HG03135 (cell line): ENCODE measurements at regions not wholly inside any gene's neighbourhood (a gene's known extent, or its start where the extent isn't known, plus 50 kb on each side); places are given as distances from the start of the nearest gene placed in this dataset.
"Not testable (repeated sequence)": the region's sequence is repeated elsewhere in the genome, so short reads cannot be mapped to it uniquely, and the experiment has no call there.

Experiments used
- ATAC-seq: cut with Tn5 transposase; IDR thresholded peaks from one replicate; pipeline ENCODE4 v1.9.1; 2021; ENCODE audit warnings: mild to moderate bottlenecking, moderate library complexity; ENCODE audit not compliant: unreplicated experiment

DNA sequence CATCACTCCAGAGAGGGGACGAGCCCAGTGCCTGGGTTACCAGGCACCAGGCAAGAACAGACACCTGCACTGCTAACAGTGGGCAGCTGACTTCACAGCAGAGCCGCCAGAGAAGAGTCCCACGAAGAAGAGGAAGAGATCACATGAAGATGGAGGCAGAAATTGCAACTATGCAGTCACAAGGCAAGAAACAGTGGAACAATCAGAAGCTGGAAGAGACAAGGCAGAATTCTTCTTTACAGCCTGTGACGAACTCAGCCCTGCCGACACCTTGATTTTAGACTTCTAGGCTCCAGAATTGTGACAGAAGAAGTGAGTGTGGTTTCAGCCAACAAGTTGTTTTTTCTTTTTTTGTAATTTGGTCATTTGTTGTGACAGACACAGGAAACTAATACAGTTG, 59.2 kb downstream of the IL12A start:
- no peak for ATAC-seq

DNA sequence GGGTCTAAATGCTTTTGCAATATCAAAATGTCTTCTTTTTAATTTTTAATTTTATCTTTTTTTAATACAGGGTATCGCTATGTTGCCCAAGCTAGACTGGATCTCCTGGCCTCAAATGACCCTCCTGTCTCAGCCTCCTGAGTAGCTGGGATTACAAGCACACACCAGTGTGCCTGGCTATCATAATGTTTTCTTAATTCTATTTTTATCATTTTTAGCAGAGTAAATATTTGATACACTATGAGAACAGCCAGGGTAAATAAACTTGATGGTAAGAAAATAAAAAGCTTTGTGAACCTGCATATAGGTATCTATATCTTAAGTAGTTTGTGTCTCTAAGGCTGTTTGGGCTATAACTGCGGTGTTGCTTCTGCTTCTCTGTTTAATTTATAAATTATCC, 60.4 kb downstream of the IL12A start:
- no peak for ATAC-seq

DNA sequence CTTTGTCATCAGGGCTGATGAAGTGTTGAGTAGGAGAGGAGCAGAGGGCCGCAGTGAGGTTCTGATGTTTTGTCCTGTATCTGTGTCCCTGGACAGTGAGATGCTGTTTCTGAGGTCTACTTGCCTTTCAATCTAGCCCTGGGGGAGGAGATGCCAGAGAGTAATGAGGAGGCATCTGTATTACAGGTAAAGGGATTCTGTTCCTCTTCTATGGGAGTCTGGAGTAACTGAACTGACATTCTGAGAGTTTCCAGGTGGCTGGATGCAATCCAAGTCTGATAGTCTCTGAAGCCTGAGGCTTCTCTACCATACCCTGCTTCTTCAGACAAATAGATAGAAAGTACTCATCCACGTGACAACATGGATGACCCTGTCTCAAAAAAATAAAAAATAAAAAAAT, 60.9 kb downstream of the IL12A start:
- no peak for ATAC-seq

DNA sequence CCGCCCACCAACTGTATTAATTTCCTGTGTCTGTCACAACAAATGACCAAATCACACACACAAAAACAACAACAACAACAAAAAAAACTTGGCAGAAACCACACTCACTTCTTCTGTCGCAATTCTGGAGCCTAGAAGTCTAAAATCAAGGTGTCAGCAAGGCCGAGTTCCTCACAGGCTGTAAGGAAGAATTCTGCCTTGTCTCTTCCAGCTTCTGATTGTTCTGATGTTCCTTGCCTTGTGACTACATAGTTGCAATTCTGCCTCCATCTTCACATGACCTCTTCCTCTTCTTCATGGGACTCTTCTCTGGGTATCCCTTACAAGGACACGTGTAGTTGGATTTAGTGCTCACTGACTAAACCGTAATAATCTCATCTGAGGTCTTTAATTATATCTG, 61.4 kb downstream of the IL12A start:
- no peak for ATAC-seq

DNA sequence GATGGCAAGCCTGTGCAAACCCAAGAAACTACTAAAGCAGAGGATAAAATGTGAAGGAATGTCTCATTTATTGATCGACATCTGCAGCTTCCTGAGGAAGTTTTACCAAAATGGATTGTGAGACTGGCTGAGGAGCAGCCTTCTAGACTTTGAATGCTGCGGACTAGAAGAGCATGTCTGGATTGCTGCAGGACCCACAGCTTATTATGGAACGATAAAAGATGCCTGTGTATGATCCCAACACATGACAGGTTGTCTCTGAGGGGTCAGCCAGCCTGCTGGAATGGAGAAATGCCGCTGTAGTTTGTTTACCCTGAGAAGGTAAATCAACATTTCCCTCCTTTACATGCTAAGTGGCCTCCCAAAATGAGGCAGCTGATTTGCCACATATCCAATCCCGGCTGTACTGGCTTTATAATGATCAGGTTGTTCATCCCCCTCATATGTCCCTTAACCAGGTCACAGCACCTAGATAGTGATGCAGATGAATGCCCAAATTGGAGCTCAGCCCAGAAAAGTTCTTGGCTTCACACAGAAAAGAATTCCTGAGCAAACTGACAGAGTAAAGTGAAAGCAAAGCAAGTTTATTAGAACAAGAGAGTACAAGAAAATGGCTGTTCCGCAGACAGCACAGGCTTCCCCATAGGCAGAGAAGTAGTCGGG, 63.9 kb downstream of the IL12A start:
- ATAC-seq: no peak

DNA sequence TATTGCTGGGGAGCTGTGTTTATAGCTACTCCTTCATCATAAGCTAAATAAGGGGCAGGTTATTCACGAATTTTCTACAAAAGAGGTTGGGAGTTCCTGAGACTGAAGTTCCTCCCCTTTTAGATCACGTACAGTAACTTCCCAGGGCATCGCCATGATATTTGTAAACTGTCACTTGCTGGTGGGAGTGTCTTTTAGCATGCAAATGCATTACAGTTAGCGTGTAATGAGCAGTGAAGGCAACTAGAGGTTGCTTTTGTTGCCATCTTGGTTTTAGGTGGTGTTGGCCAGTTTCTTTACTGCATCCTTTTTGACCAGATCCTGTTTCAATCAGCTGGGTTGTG, 64.4 kb downstream of the IL12A start:
- no peak for ATAC-seq

DNA sequence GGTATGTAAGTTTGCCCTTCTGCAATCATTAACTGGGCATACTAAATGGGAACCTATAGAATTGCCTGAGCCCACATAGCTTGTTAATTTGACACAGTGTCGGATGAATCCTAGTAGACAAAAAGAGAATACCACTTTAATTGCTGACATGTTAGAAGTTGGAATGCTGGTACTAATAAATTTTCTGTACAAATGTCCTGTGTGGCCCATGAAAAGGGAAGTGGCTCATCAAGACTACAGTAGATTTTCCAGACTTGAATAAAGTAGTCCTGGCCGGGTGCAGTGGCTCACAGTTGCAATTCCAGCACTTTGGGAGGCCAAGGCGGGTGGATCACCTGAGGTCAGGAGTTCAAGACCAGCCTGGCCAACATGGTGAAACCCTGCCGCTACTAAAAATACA, 66.2 kb downstream of the IL12A start:
- not testable (repeated sequence) for ATAC-seq

DNA sequence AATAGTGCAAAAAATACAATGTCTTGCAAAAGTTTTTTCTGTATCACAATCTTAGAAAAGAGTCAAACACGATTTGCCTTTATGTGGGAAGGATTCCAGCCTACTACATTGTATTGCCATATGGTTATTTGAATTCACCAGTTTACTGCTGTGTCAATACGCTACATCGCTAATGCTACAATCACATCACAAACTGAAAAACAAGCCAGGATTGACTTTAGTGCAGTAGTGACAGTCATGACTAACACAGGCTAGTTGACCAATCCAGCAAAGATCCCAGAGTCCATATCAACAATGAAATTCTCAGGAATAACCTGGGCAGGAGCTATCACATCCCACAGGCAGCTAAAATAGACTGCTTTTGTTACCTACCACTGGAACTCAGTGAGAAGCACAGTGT, 67.0 kb downstream of the IL12A start:
- ATAC-seq: no peak

DNA sequence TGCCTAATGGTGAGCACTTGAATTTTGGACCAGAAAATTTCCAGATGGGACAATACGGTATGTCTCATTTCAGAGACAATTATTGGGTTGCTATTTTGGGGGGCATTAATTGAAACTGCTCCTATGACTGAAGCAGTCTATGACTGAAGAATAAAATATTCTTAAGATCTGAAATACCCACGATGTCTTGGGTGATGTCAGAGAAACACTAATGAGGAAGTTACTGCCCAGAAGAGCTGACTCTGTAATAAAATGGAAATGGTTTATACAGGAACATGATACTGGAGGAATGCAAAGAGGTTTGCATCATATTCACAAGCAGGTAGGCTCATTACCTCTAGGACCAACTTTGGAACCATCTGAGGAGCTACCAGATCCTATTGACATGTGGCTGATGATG, 68.7 kb downstream of the IL12A start:
- ATAC-seq: no peak

DNA sequence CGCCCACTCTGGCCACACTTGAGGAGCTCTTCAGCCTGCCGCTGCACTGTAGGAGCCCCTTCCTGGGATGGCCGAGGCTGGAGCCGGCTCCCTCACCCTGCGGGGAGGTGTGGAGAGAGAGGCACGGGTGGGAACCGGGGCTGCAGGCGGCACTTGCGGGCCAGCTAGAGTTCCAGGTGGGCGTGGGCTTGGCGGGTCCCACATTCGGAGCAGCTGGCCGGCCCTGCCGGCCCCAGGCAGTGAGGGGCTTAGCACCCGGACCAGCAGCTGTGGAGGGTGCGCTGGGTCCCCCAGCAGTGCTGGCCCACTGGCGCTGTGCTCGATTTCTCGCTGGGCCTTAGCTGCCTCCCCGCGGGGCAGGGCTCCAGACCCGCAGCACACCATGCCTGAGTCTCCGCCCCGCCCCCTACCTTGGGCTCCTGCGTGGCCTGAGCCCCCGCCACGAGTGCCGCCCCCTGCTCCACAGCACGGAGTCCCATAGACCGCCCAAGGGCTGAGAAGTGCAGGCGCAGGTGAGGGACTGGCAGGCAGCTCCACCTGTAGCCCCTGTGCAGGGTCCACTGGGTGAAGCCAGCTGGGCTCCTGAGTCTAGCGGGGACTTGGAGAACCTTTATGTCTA, 71.9 kb downstream of the IL12A start:
- ATAC-seq: no peak

DNA sequence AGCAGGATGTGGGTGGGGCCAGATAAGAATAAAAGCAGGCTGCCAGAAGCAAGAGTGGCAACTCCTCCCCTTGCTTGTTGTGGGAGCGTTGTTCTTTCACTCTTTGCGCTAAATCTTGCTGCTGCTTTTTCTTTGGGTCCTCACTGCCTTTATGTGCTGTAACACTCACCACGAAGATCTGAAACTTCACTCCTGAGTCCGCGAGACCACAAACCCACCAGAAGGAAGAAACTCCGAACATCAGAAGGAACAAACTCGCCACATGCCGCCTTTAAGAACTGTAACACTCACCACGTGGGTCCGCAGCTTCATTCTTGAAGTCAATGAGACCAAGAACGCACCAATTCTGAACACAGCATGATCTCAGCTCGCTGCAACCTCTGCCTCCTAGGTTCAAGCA, 72.9 kb downstream of the IL12A start:
- no peak for ATAC-seq

DNA sequence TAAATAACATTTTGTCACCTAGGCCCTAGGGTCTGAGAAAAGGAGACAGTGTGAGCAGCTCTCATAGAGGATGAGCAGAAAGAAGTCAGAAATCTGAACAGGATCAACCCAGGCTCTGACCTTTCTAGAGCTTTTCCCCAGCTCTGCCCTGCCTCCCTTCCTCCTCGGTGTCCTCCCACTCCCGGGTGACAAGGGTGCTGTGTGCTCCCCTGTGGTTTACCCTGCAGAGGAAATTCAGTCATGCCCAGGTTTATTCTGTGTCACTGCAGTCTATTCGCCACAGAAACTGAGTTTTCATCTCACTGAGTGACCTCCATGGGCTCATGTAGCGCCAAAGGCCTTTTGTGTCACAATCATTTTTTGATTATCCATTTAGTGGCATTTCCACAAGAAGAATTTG, 76.6 kb downstream of the IL12A start:
- ATAC-seq: no peak

DNA sequence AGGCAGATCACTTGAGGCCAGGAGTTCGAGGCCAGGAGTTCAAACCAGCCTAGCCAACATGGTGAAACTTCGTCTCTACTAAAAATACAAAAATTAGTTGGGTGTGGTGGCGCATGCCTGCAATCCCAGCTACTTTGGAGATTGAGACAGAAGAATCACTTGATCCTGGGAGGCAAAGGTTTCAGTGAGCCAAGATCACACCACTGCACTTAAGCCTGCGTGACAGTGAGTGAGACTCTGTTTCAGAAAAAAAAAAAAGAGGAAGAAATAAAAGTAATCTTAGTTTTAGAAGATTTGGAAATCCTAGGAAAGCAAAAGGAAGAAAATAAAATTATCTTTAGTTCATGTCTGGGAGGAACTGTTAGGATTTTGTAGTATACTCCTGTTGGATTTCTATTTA, 77.2 kb downstream of the IL12A start:
- ATAC-seq: no peak

DNA sequence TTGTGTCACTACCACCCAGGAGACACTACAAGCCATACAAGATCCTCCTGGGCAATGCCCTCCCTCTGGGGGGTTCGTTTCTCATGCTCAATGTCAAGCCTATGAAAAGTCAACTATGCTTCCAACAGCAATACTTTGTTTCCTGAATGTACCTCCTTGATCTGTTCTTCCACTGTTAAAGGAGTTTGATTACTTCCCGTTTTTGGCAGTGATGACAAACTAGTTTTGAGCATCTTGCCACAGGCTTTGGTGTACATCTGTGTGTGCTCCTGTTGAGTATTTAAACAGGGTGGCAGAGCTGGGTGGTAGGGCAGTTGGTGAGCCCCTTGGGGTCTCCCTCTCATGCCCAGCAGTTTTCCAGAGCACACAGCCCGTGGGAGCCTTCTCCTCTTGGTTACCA, 81.4 kb downstream of the IL12A start:
- ATAC-seq: no peak

DNA sequence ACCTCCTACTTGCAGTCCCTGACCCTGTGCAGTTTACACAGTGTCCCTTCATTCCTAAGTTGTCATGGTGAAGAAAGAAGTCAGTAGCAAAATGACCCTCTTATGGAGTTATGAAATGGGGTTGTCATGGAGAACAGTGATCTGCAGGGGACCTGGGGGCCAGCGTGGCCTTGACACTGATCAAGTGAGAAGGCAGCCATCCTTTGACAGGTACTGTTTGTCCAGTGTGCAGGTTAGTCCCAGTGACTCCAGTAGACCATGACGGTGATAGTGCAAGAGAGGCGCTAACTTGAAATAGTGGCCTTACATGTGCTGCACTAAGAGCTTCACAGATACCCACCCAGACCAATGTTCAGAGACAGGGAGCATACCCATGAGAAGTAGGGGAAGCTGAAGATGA, 87.9 kb downstream of the IL12A start:
- no peak for ATAC-seq

DNA sequence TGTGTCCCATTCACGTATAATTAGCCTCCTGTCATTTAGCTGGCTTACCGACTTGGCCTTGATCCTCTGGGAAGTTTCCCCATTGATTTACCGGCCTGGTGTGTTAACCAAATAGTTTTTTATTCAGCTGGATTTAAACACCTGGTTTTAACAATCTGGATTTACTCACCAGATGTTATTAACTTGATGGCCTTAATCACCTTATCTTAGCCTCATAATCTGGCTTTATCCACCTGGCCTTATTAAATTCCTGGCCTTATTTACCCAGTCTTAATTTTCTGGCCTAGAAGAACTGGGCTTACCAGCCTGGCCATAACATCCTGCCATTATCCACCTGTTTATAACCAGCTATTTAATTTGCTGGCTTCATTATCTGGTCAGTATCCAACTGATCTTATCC, 89.9 kb downstream of the IL12A start:
- no peak for ATAC-seq

DNA sequence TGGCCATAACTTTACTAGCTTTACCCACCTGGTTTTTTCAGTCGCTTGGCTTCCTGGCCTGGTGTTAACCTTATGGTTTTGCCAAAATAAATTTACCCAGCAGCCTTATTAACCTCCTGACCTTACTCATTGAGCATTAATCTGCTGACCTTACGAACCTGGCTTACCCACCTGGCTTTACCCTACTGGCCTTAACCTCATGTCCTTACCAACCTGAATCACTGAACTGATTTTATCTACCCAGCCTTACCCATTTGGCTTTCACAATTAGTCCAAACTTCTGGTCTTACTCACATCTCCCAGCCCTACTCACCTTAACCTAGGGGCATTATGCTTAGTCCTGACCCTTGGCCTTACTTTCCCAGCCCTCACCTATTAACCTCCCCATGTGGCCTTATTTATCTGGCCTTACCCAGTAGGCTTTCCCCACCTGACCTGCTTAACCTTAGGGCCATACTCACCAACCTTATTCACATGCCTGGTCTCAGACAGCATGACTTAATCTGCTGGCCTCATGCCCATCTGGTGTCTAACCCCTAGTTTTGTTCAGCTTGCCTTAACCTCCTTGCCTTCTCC, 93.4 kb downstream of the IL12A start:
- no peak for ATAC-seq

DNA sequence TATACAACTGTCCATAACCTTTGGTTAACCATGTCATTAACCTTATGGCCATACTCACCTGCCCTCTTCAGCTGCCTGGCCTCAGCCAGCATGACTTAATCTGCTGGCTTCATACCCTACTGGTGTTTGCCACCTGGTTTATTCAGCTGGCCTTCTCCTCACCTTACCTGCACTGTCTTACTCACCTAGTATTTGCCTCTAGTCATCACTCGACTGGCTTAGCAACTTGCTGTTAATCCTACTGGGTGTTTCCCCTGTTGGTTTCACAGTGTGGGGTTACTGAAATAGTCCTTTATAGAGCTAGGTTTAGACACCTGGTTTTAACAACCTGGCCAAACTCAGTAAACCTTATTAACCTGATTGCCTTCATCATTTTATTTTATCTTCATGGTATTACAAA, 96.4 kb downstream of the IL12A start:
- no peak for ATAC-seq

DNA sequence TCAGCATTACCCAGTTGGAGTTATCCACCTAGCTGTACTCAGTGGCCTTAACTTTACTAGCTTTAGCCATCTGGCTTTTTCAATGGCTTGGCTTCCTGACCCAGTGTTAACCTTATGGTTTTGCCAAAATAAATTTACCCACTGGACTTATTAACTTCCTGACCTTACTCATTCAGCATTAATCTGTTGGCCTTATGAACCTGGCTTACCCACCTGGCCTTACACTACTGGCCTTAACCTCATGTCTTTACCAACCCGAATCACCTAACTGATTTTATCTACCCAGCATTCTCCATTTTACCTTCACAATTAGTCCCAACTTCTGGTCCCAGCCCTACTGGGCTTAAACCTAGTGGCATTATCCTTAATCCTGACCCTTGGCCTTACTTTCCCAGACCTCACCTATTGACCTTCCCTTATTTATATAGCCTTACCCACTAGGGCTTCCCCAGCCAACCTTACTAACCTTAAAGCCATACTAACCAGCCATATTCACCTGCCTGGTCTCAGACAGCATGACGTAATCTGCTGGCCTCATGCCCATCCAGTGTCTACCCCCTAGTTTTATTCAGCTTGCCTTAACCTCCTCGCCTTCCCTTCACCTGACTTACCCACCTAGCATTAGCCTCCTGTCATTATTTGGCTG, 100.0 kb downstream of the IL12A start:
- no peak for ATAC-seq

DNA sequence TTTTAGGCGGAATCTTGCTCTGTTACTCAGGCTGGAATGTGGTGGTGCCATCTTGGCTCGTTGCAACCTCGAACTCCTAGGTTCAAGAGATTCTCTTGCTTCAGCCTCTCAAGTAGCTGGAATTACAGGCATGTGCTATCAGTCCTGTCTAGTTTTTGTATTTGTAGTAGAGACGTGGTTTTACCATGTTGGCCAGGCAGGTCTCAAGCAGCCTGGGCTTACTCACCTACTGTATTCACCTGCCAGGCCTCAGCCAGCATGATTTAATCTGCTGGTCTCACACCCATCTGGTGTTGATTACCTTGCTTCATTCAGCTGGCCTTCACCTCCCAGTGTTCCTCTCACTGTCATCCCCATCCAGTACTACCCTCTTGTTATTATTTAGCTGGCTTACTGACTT, 102.0 kb downstream of the IL12A start:
- ATAC-seq: no peak

DNA sequence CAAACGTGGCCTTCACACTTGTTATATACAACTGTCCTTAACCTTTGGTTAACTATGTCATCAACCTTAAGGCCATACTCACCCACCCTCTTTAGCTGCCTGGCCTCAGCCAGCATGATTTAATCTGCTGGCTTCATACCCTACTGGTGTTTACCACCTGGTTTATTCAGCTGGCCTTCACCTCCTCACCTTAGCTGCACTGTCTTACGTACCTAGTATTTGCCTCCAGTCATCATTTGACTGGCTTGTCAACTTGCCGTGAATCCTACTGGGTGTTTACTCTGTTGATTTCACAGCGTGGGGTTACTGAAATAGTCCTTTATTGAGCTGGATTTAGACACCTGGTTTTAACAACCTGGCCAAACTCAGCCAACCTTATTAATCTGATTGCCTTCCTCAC, 102.8 kb downstream of the IL12A start:
- ATAC-seq: no peak

DNA sequence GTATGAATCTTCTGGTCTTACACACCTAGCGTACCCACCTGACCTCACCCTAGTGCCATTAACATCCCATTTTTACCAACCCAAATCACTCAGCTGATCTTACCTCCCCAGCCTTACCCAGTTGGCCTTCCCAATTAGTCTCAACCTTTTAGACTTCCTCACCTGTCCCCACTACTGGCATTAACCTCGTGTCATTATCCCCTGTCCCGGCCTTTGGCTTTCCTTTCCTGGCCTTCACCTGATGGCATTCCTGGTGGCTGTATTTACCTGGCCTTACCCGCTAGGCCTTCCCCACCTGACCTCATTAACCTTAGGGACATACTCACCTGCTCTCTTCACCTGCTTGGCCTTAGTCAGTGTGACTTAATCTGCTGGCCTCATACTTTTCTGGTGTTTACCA, 104.1 kb downstream of the IL12A start:
- no peak for ATAC-seq
